SK-N-SH treated with all-trans-retinoic acid at 6 μM for 48 hours (cell line): ENCODE measurements at regions not wholly inside any gene's neighbourhood (a gene's known extent, or its start where the extent isn't known, plus 50 kb on each side); places are given as distances from the start of the nearest gene placed in this dataset.

ENCODE experiments used
- ARNTL ChIP-seq: fragments of 450-650 bp; formaldehyde crosslinking; IDR thresholded peaks from 2 replicates; pipeline ENCODE4 v1.5.0; 2020; ENCODE audit warnings: low read depth, mild to moderate bottlenecking, moderate library complexity, borderline replicate concordance
- BACH2 ChIP-seq: fragments of 250-450 bp; sonication (Bioruptor Pico); IDR thresholded peaks from 2 replicates; pipeline ENCODE4 v1.9.0; 2021; ENCODE audit warnings: mild to moderate bottlenecking, borderline replicate concordance
- CSRNP3 ChIP-seq: fragments of 250-450 bp; sonication (Bioruptor Pico); IDR thresholded peaks from 2 replicates; pipeline ENCODE4 v1.5.1; 2021; ENCODE audit warnings: mild to moderate bottlenecking, moderate library complexity
- ESRRG ChIP-seq: fragments of 250-450 bp; sonication (Bioruptor Pico); IDR thresholded peaks from 2 replicates; pipeline ENCODE4 v1.6.1; 2021; ENCODE audit warnings: mild to moderate bottlenecking
- ISL1 ChIP-seq: fragments of 250-450 bp; sonication (Bioruptor Pico); IDR thresholded peaks from 2 replicates; pipeline ENCODE4 v2.1.2; 2022; ENCODE audit warnings: mild to moderate bottlenecking, moderate library complexity
- ZFP3 ChIP-seq: fragments of 250-450 bp; sonication (Bioruptor Pico); IDR thresholded peaks from 2 replicates; pipeline ENCODE4 v1.5.0; 2020; ENCODE audit warnings: mild to moderate bottlenecking, moderate library complexity
- ZFP30 ChIP-seq: fragments of 450-650 bp; formaldehyde crosslinking; IDR thresholded peaks from 2 replicates; pipeline ENCODE4 v1.5.0; 2022; ENCODE audit warnings: mild to moderate bottlenecking, moderate library complexity
- TF ChIP-seq, protein P1 (sequence below): fragments of 250-450 bp; sonication (Bioruptor Pico); IDR thresholded peaks from 2 replicates; pipeline ENCODE4 v1.8.0; 2020; ENCODE audit warnings: mild to moderate bottlenecking, moderate library complexity, borderline replicate concordance
- TF ChIP-seq, protein P2 (sequence below): fragments of 250-450 bp; sonication (Bioruptor Pico); IDR thresholded peaks from 2 replicates; pipeline ENCODE4 v1.8.0; 2021; ENCODE audit warnings: low read depth, mild to moderate bottlenecking, moderate library complexity, borderline replicate concordance

DNA sequence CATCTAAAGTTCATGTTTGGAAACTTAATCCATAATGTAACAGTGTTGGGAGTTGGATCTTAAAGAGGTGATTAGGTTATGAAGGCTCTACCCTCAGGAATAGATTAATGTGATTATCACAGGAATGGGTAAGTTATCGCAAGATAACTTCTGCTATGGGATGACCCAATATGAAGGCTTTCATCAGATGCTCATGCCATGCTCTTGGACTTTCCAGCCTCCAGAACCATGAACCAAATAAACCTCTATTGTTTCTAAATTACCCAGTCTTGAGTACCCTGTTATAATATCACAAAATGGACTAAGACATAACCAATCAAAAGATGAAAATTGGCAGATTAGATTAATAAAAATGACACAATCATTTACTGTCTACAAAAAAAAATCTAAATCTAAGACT is 906.9 kb upstream of the SOX9 start:
- TF ChIP-seq, protein P1, sequence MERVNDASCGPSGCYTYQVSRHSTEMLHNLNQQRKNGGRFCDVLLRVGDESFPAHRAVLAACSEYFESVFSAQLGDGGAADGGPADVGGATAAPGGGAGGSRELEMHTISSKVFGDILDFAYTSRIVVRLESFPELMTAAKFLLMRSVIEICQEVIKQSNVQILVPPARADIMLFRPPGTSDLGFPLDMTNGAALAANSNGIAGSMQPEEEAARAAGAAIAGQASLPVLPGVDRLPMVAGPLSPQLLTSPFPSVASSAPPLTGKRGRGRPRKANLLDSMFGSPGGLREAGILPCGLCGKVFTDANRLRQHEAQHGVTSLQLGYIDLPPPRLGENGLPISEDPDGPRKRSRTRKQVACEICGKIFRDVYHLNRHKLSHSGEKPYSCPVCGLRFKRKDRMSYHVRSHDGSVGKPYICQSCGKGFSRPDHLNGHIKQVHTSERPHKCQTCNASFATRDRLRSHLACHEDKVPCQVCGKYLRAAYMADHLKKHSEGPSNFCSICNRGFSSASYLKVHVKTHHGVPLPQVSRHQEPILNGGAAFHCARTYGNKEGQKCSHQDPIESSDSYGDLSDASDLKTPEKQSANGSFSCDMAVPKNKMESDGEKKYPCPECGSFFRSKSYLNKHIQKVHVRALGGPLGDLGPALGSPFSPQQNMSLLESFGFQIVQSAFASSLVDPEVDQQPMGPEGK (CRISPR knock-in tag): no peak
- TF ChIP-seq ISL1 (CRISPR knock-in tag) (no peak), BACH2 (CRISPR knock-in tag) (no peak), ZFP3 (no peak), ARNTL (CRISPR knock-in tag) (no peak), CSRNP3 (no peak), ESRRG (CRISPR knock-in tag) (no peak), ZFP30 (CRISPR knock-in tag) (no peak)
- TF ChIP-seq, protein P2, sequence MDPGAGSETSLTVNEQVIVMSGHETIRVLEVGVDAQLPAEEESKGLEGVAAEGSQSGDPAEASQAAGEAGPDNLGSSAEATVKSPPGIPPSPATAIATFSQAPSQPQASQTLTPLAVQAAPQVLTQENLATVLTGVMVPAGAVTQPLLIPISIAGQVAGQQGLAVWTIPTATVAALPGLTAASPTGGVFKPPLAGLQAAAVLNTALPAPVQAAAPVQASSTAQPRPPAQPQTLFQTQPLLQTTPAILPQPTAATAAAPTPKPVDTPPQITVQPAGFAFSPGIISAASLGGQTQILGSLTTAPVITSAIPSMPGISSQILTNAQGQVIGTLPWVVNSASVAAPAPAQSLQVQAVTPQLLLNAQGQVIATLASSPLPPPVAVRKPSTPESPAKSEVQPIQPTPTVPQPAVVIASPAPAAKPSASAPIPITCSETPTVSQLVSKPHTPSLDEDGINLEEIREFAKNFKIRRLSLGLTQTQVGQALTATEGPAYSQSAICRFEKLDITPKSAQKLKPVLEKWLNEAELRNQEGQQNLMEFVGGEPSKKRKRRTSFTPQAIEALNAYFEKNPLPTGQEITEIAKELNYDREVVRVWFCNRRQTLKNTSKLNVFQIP (CRISPR knock-in tag): no peak
